GM12878 (cell line): ENCODE measurements at regions not wholly inside any gene's neighbourhood (a gene's known extent, or its start where the extent isn't known, plus 50 kb on each side); places are given as distances from the start of the nearest gene placed in this dataset.

Experiments
- ATAC-seq: fragments of 200-7000 bp; cut with Tn5 transposase; 3 replicates; pipeline ENCODE4 v1.9.1; 2020; ENCODE audit warnings: mild to moderate bottlenecking, moderate library complexity
- BruUV-seq: library from RNA; stranded (reverse); fragments of 400-500 nt; replicated peaks from 2 replicates; lab custom pipeline; 2021; lab: Mats Ljungman, UMichigan
- CTCF ChIA-PET: fragments of 300-600 bp; sonication (Branson Sonifier 250); formaldehyde crosslinking; extraction: SDS; loops from one replicate; lab custom pipeline; 2021; ENCODE audit warnings: inconsistent platforms; lab: Yijun Ruan, JAX
- POLR2A ChIA-PET: fragments of 350-600 bp; formaldehyde crosslinking; extraction: SDS; loops from one replicate; lab custom pipeline; 2021; ENCODE audit warnings: inconsistent platforms; lab: Charles Lee
- RAD21 ChIA-PET: fragments of 300-600 bp; sonication (Branson Sonifier 250); formaldehyde crosslinking; loops from one replicate; lab custom pipeline; 2023; ENCODE audit warnings: antibody characterized with exemption; ENCODE audit not compliant: unreplicated experiment; lab: Charles Lee
- SMC1A ChIA-PET: fragments of 300-600 bp; sonication (Branson Sonifier 250); formaldehyde crosslinking; loops from one replicate; lab custom pipeline; 2023; ENCODE audit not compliant: unreplicated experiment, uncharacterized antibody; lab: Charles Lee
- DNase-seq: peaks from one replicate; pipeline ENCODE4 v3.0.0-alpha.2; 2011; ENCODE audit warnings: low read depth, low spot score
- FAIRE-seq: peaks from 3 replicates; lab custom pipeline; 2011; peaks lifted over from hg19 to GRCh38; lab: Jason Lieb, UNC
- H2AFZ ChIP-seq: 2 replicates; pipeline ENCODE4 v1.6.0; 2011; ENCODE audit warnings: low read depth, low read length, control low read depth; ENCODE audit not compliant: control insufficient read depth
- H3K27ac ChIP-seq: 2 replicates; pipeline ENCODE4 v1.5.1; 2011; ENCODE audit warnings: control low read depth; ENCODE audit not compliant: control insufficient read depth, insufficient read depth
- H3K27me3 ChIP-seq, 2 experiments: replicated peaks in 1 of 2; 2 replicates each; pipeline versions ENCODE4 v1.6.0 to v1.6.1; 2011; ENCODE audit warnings: low read length in 1 of 2; ENCODE audit not compliant: control insufficient read depth in 2 of 2, insufficient read depth in 2 of 2
- H3K36me3 ChIP-seq, 2 experiments: 2 replicates each; pipeline ENCODE4 v1.5.1; 2011; ENCODE audit warnings: low read length in 1 of 2; ENCODE audit not compliant: control insufficient read depth in 2 of 2, insufficient read depth in 2 of 2
- H3K4me1 ChIP-seq: 2 replicates; pipeline ENCODE4 v1.6.1; 2011; ENCODE audit warnings: mild to moderate bottlenecking, low read length, moderate library complexity, mixed read lengths; ENCODE audit not compliant: control insufficient read depth, insufficient read depth
- H3K4me2 ChIP-seq: 2 replicates; pipeline ENCODE4 v1.6.0; 2011; ENCODE audit warnings: control low read depth; ENCODE audit not compliant: control insufficient read depth, insufficient read depth
- H3K4me3 ChIP-seq: fragments of 200-600 bp; sonication (generic); 2 replicates; pipeline ENCODE4 v1.5.1; 2016
- H3K79me2 ChIP-seq: 2 replicates; pipeline ENCODE4 v1.6.0; 2011; ENCODE audit warnings: low read length; ENCODE audit not compliant: control insufficient read depth, insufficient read depth
- H3K9ac ChIP-seq: 2 replicates; pipeline ENCODE4 v1.8.0; 2011; ENCODE audit warnings: low read length, control low read depth, mixed read lengths; ENCODE audit not compliant: control insufficient read depth, insufficient read depth
- H3K9me3 ChIP-seq: replicated peaks from 3 replicates; pipeline ENCODE4 v1.5.1; 2011; ENCODE audit warnings: mild to moderate bottlenecking, low read length; ENCODE audit not compliant: control insufficient read depth, insufficient read depth
- H4K20me1 ChIP-seq: 2 replicates; pipeline ENCODE4 v1.6.0; 2011; ENCODE audit not compliant: control insufficient read depth, insufficient read depth
- BMI1 ChIP-seq: fragments of 450-650 bp; IDR thresholded peaks from 2 replicates; pipeline ENCODE4 v1.6.1; 2016; ENCODE audit warnings: mild to moderate bottlenecking, moderate library complexity, borderline replicate concordance
- E2F8 ChIP-seq: fragments of 450-650 bp; IDR thresholded peaks from 2 replicates; pipeline ENCODE4 v1.6.1; 2018; ENCODE audit warnings: mild to moderate bottlenecking, low read depth, moderate library complexity; ENCODE audit not compliant: partially characterized antibody
- MTA3 ChIP-seq: IDR thresholded peaks from 2 replicates; pipeline ENCODE4 v1.6.1; 2012; ENCODE audit warnings: low read length, inconsistent platforms, borderline replicate concordance
- POLR2AphosphoS5 ChIP-seq: IDR thresholded peaks from 2 replicates; pipeline ENCODE4 v1.6.1; 2011; ENCODE audit warnings: mild to moderate bottlenecking, low read length, inconsistent platforms
- RFX5 ChIP-seq: IDR thresholded peaks from 2 replicates; pipeline ENCODE4 v1.6.1; 2011; ENCODE audit warnings: low read depth, low read length, improper control_type of control experiment
- SIX5 ChIP-seq: IDR thresholded peaks from 2 replicates; pipeline ENCODE4 v1.6.1; 2011; ENCODE audit warnings: mild to moderate bottlenecking, low read depth, low read length, moderate library complexity; ENCODE audit not compliant: severe bottlenecking
- STAT1 ChIP-seq: fragments of 450-650 bp; conservative IDR thresholded peaks from 2 replicates; pipeline ENCODE4 v1.6.1; 2014; ENCODE audit warnings: antibody characterized with exemption, mild to moderate bottlenecking
- TBL1XR1 ChIP-seq: IDR thresholded peaks from 2 replicates; pipeline ENCODE4 v1.6.1; 2012; ENCODE audit warnings: low read depth, low read length, improper control_type of control experiment
- WRNIP1 ChIP-seq: IDR thresholded peaks from 2 replicates; pipeline ENCODE4 v1.6.1; 2011; ENCODE audit warnings: low read depth, low read length, improper control_type of control experiment, borderline replicate concordance
- YBX1 ChIP-seq: fragments of 450-650 bp; IDR thresholded peaks from 2 replicates; pipeline ENCODE4 v1.6.1; 2016; ENCODE audit warnings: antibody characterized with exemption
- whole genome bisulfite sequencing: methylation state at CpG from one replicate; pipeline ENCODE4 v1.1.6; 2016; ENCODE audit warnings: low lambda C conversion rate; ENCODE audit not compliant: insufficient replicate concordance, insufficient coverage; ENCODE audit errors: missing lambda C conversion rate; 5-methylcytosine and 5-hydroxymethylcytosine counted together
- in situ Hi-C: fragments of 300-500 bp; cut with MboI; formaldehyde crosslinking; loops from 9 replicates; pipeline ENCODE4 v1.14.3; 2018; ENCODE audit warnings: mixed read lengths
- intact Hi-C: fragments of 100-400 bp; cut with micrococcal nuclease; formaldehyde crosslinking; loops from one replicate; pipeline ENCODE4 v1.14.2; 2022; ENCODE audit not compliant: unreplicated experiment
- TF ChIP-seq, protein P1 (sequence below): IDR thresholded peaks from 2 replicates; pipeline ENCODE4 v1.6.1; 2012; ENCODE audit warnings: mild to moderate bottlenecking, low read depth, low read length
- TF ChIP-seq, protein P2 (sequence below): IDR thresholded peaks from 2 replicates; pipeline ENCODE4 v1.6.1; 2012; ENCODE audit warnings: low read depth, low read length, improper control_type of control experiment
- TF ChIP-seq, protein P3 (sequence below): fragments of 450-650 bp; IDR thresholded peaks from 2 replicates; pipeline ENCODE4 v1.6.1; 2014; ENCODE audit warnings: mild to moderate bottlenecking

DNA sequence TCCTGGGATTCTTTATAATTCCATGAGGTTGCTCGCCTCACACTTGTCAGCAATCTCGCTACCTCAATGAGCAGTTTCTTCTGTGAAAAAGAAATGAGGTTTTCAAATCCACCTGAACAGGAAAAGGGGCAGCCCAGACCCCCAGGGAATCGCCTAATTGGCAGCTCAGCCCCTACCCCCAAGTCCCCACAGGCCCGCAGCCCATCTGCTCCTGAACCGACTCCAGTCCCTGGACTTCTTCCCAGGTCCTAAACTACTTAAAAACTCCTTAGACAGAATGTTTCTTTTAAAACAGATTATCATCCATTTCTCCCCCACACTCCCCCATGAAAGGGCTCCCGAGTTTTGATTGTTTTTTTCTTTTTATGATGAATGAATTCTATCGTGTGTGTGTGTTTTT lies 89.8 kb downstream of the PMP22 start (continued):
- TF ChIP-seq, protein P1, sequence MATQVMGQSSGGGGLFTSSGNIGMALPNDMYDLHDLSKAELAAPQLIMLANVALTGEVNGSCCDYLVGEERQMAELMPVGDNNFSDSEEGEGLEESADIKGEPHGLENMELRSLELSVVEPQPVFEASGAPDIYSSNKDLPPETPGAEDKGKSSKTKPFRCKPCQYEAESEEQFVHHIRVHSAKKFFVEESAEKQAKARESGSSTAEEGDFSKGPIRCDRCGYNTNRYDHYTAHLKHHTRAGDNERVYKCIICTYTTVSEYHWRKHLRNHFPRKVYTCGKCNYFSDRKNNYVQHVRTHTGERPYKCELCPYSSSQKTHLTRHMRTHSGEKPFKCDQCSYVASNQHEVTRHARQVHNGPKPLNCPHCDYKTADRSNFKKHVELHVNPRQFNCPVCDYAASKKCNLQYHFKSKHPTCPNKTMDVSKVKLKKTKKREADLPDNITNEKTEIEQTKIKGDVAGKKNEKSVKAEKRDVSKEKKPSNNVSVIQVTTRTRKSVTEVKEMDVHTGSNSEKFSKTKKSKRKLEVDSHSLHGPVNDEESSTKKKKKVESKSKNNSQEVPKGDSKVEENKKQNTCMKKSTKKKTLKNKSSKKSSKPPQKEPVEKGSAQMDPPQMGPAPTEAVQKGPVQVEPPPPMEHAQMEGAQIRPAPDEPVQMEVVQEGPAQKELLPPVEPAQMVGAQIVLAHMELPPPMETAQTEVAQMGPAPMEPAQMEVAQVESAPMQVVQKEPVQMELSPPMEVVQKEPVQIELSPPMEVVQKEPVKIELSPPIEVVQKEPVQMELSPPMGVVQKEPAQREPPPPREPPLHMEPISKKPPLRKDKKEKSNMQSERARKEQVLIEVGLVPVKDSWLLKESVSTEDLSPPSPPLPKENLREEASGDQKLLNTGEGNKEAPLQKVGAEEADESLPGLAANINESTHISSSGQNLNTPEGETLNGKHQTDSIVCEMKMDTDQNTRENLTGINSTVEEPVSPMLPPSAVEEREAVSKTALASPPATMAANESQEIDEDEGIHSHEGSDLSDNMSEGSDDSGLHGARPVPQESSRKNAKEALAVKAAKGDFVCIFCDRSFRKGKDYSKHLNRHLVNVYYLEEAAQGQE, result no peak
- TF ChIP-seq, protein P2, sequence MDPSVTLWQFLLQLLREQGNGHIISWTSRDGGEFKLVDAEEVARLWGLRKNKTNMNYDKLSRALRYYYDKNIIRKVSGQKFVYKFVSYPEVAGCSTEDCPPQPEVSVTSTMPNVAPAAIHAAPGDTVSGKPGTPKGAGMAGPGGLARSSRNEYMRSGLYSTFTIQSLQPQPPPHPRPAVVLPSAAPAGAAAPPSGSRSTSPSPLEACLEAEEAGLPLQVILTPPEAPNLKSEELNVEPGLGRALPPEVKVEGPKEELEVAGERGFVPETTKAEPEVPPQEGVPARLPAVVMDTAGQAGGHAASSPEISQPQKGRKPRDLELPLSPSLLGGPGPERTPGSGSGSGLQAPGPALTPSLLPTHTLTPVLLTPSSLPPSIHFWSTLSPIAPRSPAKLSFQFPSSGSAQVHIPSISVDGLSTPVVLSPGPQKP, result no peak
- TF ChIP-seq STAT1 (no peak), SIX5 (no peak), BMI1 (no peak), WRNIP1 (no peak)

GRCh38 chr17:15171167-15172047 lies 93.7 kb downstream of the PMP22 start:
- peak; percentile 46; the same call in 1 of the 3 replicates for ATAC-seq
- ChIA-PET CTCF (no interaction called here), POLR2A (no interaction called here)
- no peak for TF ChIP-seq E2F8
- TF ChIP-seq, protein P3, sequence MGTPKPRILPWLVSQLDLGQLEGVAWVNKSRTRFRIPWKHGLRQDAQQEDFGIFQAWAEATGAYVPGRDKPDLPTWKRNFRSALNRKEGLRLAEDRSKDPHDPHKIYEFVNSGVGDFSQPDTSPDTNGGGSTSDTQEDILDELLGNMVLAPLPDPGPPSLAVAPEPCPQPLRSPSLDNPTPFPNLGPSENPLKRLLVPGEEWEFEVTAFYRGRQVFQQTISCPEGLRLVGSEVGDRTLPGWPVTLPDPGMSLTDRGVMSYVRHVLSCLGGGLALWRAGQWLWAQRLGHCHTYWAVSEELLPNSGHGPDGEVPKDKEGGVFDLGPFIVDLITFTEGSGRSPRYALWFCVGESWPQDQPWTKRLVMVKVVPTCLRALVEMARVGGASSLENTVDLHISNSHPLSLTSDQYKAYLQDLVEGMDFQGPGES, result no peak
- no peak for TF ChIP-seq POLR2AphosphoS5
- no peak for TF ChIP-seq RFX5
- no peak for TF ChIP-seq YBX1
- TF ChIP-seq MTA3, result no peak
- no peak for TF ChIP-seq TBL1XR1

More at GRCh38 chr17:15171167-15172047, 93.7 kb downstream of the PMP22 start:
- Histone ChIP-seq H3K4me3 (no peak overlapping the region), H3K9me3 (no peaks in the 10 kb centered on the region), H3K4me2 (no peak overlapping the region), H3K9ac (no peak overlapping the region), H2AFZ (no peak overlapping the region), H3K4me1 (no peaks in the 10 kb centered on the region), H3K27me3 (no peaks in the 10 kb centered on the region), H4K20me1 (no peaks in the 10 kb centered on the region), H3K79me2 (no peaks in the 10 kb centered on the region), H3K36me3 (no peaks in the 10 kb centered on the region), H3K27ac (no peak overlapping the region)
- in situ Hi-C loops (no loop called here), intact Hi-C loops (loop anchor here (10.0 kb wide), 1 partner anchor 1577 kb away; no protein-coding TSS in a partner anchor)
- ChIA-PET SMC1A (no interaction called here), RAD21 (no interaction called here)
- peak; percentile 65 for FAIRE-seq
- WGBS, result 12% methylated on average over 9 of the region's 9 CpGs
- BruUV-seq, result no TSS peak
- no peak for DNase-seq
